ENCODE measurements at regions not wholly inside any gene's neighbourhood (a gene's known extent, or its start where the extent isn't known, plus 50 kb on each side); places are given as distances from the start of the nearest gene placed in this dataset.

DNA sequence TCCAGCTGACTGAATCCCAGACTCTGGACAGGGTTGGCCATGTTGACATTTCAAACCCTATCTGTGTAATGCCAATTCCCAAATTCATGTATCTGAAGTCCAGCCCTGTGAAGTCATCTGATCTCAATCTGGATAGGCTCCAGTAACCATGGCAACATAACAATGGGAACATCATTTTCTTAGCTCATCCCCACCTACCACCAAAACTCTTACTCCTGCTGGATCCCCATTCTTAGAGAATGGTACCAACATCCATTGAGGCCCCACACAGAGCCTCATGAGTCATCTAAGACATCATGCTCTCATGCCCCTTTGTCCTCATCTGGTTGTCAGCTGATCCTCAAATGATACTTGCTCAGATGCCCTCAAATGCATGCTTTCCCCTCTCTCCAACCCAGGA is 58.9 kb upstream of the TEX51 start:
- no peaks in the 10 kb centered on the region for H3K36me3 ChIP-seq (ENCODE audit: insufficient read depth, low read length)
- no peak for TF ChIP-seq CTCF (IDR thresholded peaks at IDR 0.05; ENCODE audit: extremely low read depth, low read depth, low read length)
- no peaks in the 10 kb centered on the region for H3K4me1 ChIP-seq (ENCODE audit: insufficient read depth, low read length)
- H3K27me3 ChIP-seq (ENCODE audit: insufficient read depth, low read length) = no peaks in the 10 kb centered on the region
- no peaks in the 10 kb centered on the region for H4K20me1 ChIP-seq (ENCODE audit: insufficient read depth, low read length)
- no peak overlapping the region for H3K4me2 ChIP-seq (ENCODE audit: insufficient read depth, low read length)
- no peak for DNase-seq (ENCODE audit: insufficient read length, low spot score, missing footprints)
- no peak overlapping the region for H3K4me3 ChIP-seq (ENCODE audit: insufficient read depth, low read length)
- no peak overlapping the region for H2AFZ ChIP-seq (ENCODE audit: low read length)
- no peaks in the 10 kb centered on the region for H3K9me3 ChIP-seq (ENCODE audit: low read depth, low read length)
- no peak overlapping the region for H3K27ac ChIP-seq (ENCODE audit: low read depth, low read length)
- no peaks in the 10 kb centered on the region for H3K79me2 ChIP-seq (ENCODE audit: insufficient read depth, low read length)

DNA sequence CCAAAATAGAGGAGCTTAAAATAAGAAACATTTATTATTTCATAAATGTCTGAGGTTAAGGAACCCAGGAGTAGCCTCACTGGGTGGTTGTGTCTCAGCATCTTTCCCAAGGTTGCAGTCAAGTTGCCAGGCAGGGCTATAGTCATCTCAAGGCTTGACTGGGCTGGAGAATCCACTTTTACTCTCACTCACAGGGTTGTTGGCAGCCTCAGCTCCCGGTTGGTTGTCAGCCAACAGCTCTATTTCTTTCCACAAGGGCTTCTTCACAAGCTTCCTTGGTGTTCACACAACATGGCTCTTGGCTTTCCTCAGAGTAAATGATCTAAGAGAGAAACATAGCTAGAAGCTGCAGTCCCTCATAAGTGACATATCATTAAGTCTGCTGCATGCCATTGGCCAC is 55.6 kb upstream of the TEX51 start:
- no peak for TF ChIP-seq CTCF (IDR thresholded peaks at IDR 0.05; ENCODE audit: extremely low read depth, low read depth, low read length)
- Histone ChIP-seq H3K9me3 (ENCODE audit: low read depth, low read length) (no peaks in the 10 kb centered on the region), H3K4me3 (ENCODE audit: insufficient read depth, low read length) (no peak overlapping the region), H3K4me1 (ENCODE audit: insufficient read depth, low read length) (no peaks in the 10 kb centered on the region), H2AFZ (ENCODE audit: low read length) (no peak overlapping the region), H3K27ac (ENCODE audit: low read depth, low read length) (no peak overlapping the region), H3K27me3 (ENCODE audit: insufficient read depth, low read length) (no peaks in the 10 kb centered on the region), H3K79me2 (ENCODE audit: insufficient read depth, low read length) (no peaks in the 10 kb centered on the region), H3K36me3 (ENCODE audit: insufficient read depth, low read length) (no peaks in the 10 kb centered on the region), H3K4me2 (ENCODE audit: insufficient read depth, low read length) (no peak overlapping the region), H4K20me1 (ENCODE audit: insufficient read depth, low read length) (no peaks in the 10 kb centered on the region)
- DNase-seq (ENCODE audit: insufficient read length, low spot score, missing footprints) = no peak

GRCh38 chr2:126846241-126846640 is 52.4 kb upstream of the TEX51 start:
- Histone ChIP-seq H3K4me1 (ENCODE audit: insufficient read depth, low read length) (no peaks in the 10 kb centered on the region), H3K4me2 (ENCODE audit: insufficient read depth, low read length) (no peak overlapping the region), H2AFZ (ENCODE audit: low read length) (no peak overlapping the region), H3K4me3 (ENCODE audit: insufficient read depth, low read length) (no peak overlapping the region), H3K27me3 (ENCODE audit: insufficient read depth, low read length) (no peaks in the 10 kb centered on the region), H3K79me2 (ENCODE audit: insufficient read depth, low read length) (no peaks in the 10 kb centered on the region), H3K9me3 (ENCODE audit: low read depth, low read length) (no peaks in the 10 kb centered on the region), H3K27ac (ENCODE audit: low read depth, low read length) (no peak overlapping the region), H3K36me3 (ENCODE audit: insufficient read depth, low read length) (no peaks in the 10 kb centered on the region), H4K20me1 (ENCODE audit: insufficient read depth, low read length) (no peaks in the 10 kb centered on the region)
- no peak for TF ChIP-seq CTCF (IDR thresholded peaks at IDR 0.05; ENCODE audit: extremely low read depth, low read depth, low read length)
- no peak for DNase-seq (ENCODE audit: insufficient read length, low spot score, missing footprints)

All from osteoblast (primary cell).